ENCODE measurements at regions not wholly inside any gene's neighbourhood (a gene's known extent, or its start where the extent isn't known, plus 50 kb on each side); places are given as distances from the start of the nearest gene placed in this dataset.

- DNase-seq (ENCODE audit: low read depth) (no peak), FAIRE-seq (no peak)
- no peaks in the 10 kb centered on the region for H3K4me1 Mint-ChIP-seq (ENCODE audit: low read depth, unreplicated experiment)
- H4K20me1 ChIP-seq (ENCODE audit: insufficient read depth, low read length), result no peaks in the 10 kb centered on the region
- H3K4me2 ChIP-seq (ENCODE audit: low read length), result no peak overlapping the region
- H3K27ac Mint-ChIP-seq (ENCODE audit: unreplicated experiment), result no peak overlapping the region
- H3K4me3 Mint-ChIP-seq (ENCODE audit: unreplicated experiment), result no peak overlapping the region
- H3K9ac ChIP-seq (ENCODE audit: low read length), result no peak overlapping the region
- H3K36me3 Mint-ChIP-seq (ENCODE audit: low read depth, unreplicated experiment), result no peaks in the 10 kb centered on the region
- peaks cover 6% of the 10 kb centered on the region for H3K9me3 Mint-ChIP-seq (ENCODE audit: unreplicated experiment)
- H3K4me3 ChIP-seq (ENCODE audit: insufficient read depth, low read depth, low read length), result no peak overlapping the region
- no peaks in the 10 kb centered on the region for H3K9me3 ChIP-seq (ENCODE audit: insufficient read depth, low read depth, low read length)
- H3K79me2 ChIP-seq (ENCODE audit: insufficient read depth, low read length), result no peaks in the 10 kb centered on the region
- no peak overlapping the region for H2AFZ ChIP-seq (ENCODE audit: low read depth, low read length)
- H3K27me3 Mint-ChIP-seq (ENCODE audit: low read depth, unreplicated experiment), result peaks cover 9% of the 10 kb centered on the region
- no peak for TF ChIP-seq EZH2 (IDR thresholded peaks at IDR 0.05; ENCODE audit: insufficient read depth, low read length)
- TF ChIP-seq, protein P1, sequence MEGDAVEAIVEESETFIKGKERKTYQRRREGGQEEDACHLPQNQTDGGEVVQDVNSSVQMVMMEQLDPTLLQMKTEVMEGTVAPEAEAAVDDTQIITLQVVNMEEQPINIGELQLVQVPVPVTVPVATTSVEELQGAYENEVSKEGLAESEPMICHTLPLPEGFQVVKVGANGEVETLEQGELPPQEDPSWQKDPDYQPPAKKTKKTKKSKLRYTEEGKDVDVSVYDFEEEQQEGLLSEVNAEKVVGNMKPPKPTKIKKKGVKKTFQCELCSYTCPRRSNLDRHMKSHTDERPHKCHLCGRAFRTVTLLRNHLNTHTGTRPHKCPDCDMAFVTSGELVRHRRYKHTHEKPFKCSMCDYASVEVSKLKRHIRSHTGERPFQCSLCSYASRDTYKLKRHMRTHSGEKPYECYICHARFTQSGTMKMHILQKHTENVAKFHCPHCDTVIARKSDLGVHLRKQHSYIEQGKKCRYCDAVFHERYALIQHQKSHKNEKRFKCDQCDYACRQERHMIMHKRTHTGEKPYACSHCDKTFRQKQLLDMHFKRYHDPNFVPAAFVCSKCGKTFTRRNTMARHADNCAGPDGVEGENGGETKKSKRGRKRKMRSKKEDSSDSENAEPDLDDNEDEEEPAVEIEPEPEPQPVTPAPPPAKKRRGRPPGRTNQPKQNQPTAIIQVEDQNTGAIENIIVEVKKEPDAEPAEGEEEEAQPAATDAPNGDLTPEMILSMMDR (IDR thresholded peaks at IDR 0.05; ENCODE audit: insufficient read depth, low read depth, low read length), result no peak
- H3K27ac ChIP-seq (ENCODE audit: low read depth, low read length), result no peak overlapping the region
- no peaks in the 10 kb centered on the region for H3K36me3 ChIP-seq (ENCODE audit: insufficient read depth, low read length)
- H3K27me3 ChIP-seq (ENCODE audit: insufficient read depth, low read length), result no peaks in the 10 kb centered on the region
- no peaks in the 10 kb centered on the region for H3K4me1 ChIP-seq (ENCODE audit: insufficient read depth, low read length)
Observed at GRCh38 chr3:30945291-30945690, 50.8 kb upstream of the GADL1 start.

- Mint-ChIP-seq H3K4me1 (ENCODE audit: low read depth, unreplicated experiment) (peaks cover 12% of the 10 kb centered on the region), H3K9me3 (ENCODE audit: unreplicated experiment) (peaks cover 6% of the 10 kb centered on the region), H3K27me3 (ENCODE audit: low read depth, unreplicated experiment) (peaks cover 9% of the 10 kb centered on the region), H3K4me3 (ENCODE audit: unreplicated experiment) (no peak overlapping the region), H3K36me3 (ENCODE audit: low read depth, unreplicated experiment) (no peaks in the 10 kb centered on the region), H3K27ac (ENCODE audit: unreplicated experiment) (no peak overlapping the region)
- H4K20me1 ChIP-seq (ENCODE audit: insufficient read depth, low read length), result no peaks in the 10 kb centered on the region
- no peak overlapping the region for H2AFZ ChIP-seq (ENCODE audit: low read depth, low read length)
- no peaks in the 10 kb centered on the region for H3K4me1 ChIP-seq (ENCODE audit: insufficient read depth, low read length)
- H3K27ac ChIP-seq (ENCODE audit: low read depth, low read length), result no peak overlapping the region
- H3K79me2 ChIP-seq (ENCODE audit: insufficient read depth, low read length), result no peaks in the 10 kb centered on the region
- DNase-seq (ENCODE audit: low read depth), result no peak
- TF ChIP-seq, protein P1 (IDR thresholded peaks at IDR 0.05; ENCODE audit: insufficient read depth, low read depth, low read length), result no peak
- no peak for TF ChIP-seq EZH2 (IDR thresholded peaks at IDR 0.05; ENCODE audit: insufficient read depth, low read length)
- H3K36me3 ChIP-seq (ENCODE audit: insufficient read depth, low read length), result no peaks in the 10 kb centered on the region
- no peaks in the 10 kb centered on the region for H3K9me3 ChIP-seq (ENCODE audit: insufficient read depth, low read depth, low read length)
- H3K9ac ChIP-seq (ENCODE audit: low read length), result no peak overlapping the region
- no peak overlapping the region for H3K4me3 ChIP-seq (ENCODE audit: insufficient read depth, low read depth, low read length)
- H3K4me2 ChIP-seq (ENCODE audit: low read length), result no peak overlapping the region
- no peak for FAIRE-seq
- no peaks in the 10 kb centered on the region for H3K27me3 ChIP-seq (ENCODE audit: insufficient read depth, low read length)
Observed at GRCh38 chr3:30948426-30948825, 54.0 kb upstream of the GADL1 start.

- H3K79me2 ChIP-seq (ENCODE audit: insufficient read depth, low read length), result no peaks in the 10 kb centered on the region
- no peaks in the 10 kb centered on the region for H4K20me1 ChIP-seq (ENCODE audit: insufficient read depth, low read length)
- no peak overlapping the region for H3K4me2 ChIP-seq (ENCODE audit: low read length)
- TF ChIP-seq, protein P1 (IDR thresholded peaks at IDR 0.05; ENCODE audit: insufficient read depth, low read depth, low read length), result no peak
- no peak for TF ChIP-seq EZH2 (IDR thresholded peaks at IDR 0.05; ENCODE audit: insufficient read depth, low read length)
- no peak overlapping the region for H3K27ac ChIP-seq (ENCODE audit: low read depth, low read length)
- no peaks in the 10 kb centered on the region for H3K4me1 ChIP-seq (ENCODE audit: insufficient read depth, low read length)
- no peaks in the 10 kb centered on the region for H3K9me3 ChIP-seq (ENCODE audit: insufficient read depth, low read depth, low read length)
- Mint-ChIP-seq H3K36me3 (ENCODE audit: low read depth, unreplicated experiment) (no peaks in the 10 kb centered on the region), H3K4me3 (ENCODE audit: unreplicated experiment) (no peak overlapping the region), H3K27me3 (ENCODE audit: low read depth, unreplicated experiment) (peaks cover 3% of the 10 kb centered on the region), H3K9me3 (ENCODE audit: unreplicated experiment) (peaks cover 2% of the 10 kb centered on the region), H3K4me1 (ENCODE audit: low read depth, unreplicated experiment) (peaks cover 12% of the 10 kb centered on the region), H3K27ac (ENCODE audit: unreplicated experiment) (peak overlapping the region; percentile 70)
- no peak overlapping the region for H2AFZ ChIP-seq (ENCODE audit: low read depth, low read length)
- DNase-seq (ENCODE audit: low read depth) (peak; percentile 36), FAIRE-seq (no peak)
- no peaks in the 10 kb centered on the region for H3K27me3 ChIP-seq (ENCODE audit: insufficient read depth, low read length)
- no peak overlapping the region for H3K9ac ChIP-seq (ENCODE audit: low read length)
- H3K36me3 ChIP-seq (ENCODE audit: insufficient read depth, low read length), result no peaks in the 10 kb centered on the region
- H3K4me3 ChIP-seq (ENCODE audit: insufficient read depth, low read depth, low read length), result no peak overlapping the region
Observed at GRCh38 chr3:30951826-30952225, 57.4 kb upstream of the GADL1 start.
